Gastroesophageal sphincter (tissue), 3 donors: ENCODE measurements at regions not wholly inside any gene's neighbourhood (a gene's known extent, or its start where the extent isn't known, plus 50 kb on each side); places are given as distances from the start of the nearest gene placed in this dataset.
A peak's percentile ranks its signal among the peaks of the same experiment; 100 is the strongest.

Experiments
- POLR2A ChIP-seq, 2 donors: fragments of 450-650 bp; IDR thresholded peaks; one replicate each; pipeline ENCODE4 v1.6.1; 2017; ENCODE audit warnings: antibody characterized with exemption in 2 of 2, mild to moderate bottlenecking in 2 of 2, moderate library complexity in 1 of 2
- POLR2AphosphoS5 ChIP-seq: sonication (generic); formaldehyde crosslinking; IDR thresholded peaks from one replicate; pipeline ENCODE4 v1.6.1; 2017; ENCODE audit warnings: antibody characterized with exemption
- TF ChIP-seq, protein P1 (sequence below), 4 experiments: fragments of 200-600 bp in 2 of 4; fragments of 450-650 bp in 2 of 4; sonication (generic) in 1 of 4; IDR thresholded peaks; one replicate each; pipeline ENCODE4 v1.5.1; 2017 to 2019; ENCODE audit warnings: antibody characterized with exemption in 4 of 4, mild to moderate bottlenecking in 2 of 4, moderate library complexity in 2 of 4

DNA sequence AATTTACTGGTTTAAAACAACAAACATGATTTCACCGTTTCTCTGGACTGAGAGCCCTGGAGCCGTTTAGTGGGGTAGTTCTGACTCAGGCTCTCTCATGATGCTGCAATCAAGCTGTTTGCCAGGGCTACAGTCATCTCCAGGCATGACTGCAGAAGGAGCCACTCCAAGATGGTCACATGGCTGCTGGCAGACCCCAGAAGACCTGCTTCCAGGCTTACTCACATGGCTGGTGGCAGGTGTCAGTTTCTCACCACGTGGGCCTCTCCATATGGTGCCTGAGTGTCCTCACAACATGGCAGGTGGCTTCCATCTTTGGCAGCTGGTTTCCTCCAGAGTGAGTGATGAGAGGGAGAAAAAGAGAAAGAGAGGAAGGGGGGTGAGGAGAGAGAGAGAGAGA lies 378.3 kb upstream of the RGMA start:
- TF ChIP-seq POLR2A (IDR thresholded peaks at IDR 0.05) (no peak), POLR2AphosphoS5 (peak; percentile 34)
- TF ChIP-seq, protein P1, sequence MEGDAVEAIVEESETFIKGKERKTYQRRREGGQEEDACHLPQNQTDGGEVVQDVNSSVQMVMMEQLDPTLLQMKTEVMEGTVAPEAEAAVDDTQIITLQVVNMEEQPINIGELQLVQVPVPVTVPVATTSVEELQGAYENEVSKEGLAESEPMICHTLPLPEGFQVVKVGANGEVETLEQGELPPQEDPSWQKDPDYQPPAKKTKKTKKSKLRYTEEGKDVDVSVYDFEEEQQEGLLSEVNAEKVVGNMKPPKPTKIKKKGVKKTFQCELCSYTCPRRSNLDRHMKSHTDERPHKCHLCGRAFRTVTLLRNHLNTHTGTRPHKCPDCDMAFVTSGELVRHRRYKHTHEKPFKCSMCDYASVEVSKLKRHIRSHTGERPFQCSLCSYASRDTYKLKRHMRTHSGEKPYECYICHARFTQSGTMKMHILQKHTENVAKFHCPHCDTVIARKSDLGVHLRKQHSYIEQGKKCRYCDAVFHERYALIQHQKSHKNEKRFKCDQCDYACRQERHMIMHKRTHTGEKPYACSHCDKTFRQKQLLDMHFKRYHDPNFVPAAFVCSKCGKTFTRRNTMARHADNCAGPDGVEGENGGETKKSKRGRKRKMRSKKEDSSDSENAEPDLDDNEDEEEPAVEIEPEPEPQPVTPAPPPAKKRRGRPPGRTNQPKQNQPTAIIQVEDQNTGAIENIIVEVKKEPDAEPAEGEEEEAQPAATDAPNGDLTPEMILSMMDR (IDR thresholded peaks at IDR 0.05), result no peak
